ENCODE measurements at regions not wholly inside any gene's neighbourhood (a gene's known extent, or its start where the extent isn't known, plus 50 kb on each side); places are given as distances from the start of the nearest gene placed in this dataset.
"Not testable (repeated sequence)": the region's sequence is repeated elsewhere in the genome, so short reads cannot be mapped to it uniquely, and the experiment has no call there.

DNA sequence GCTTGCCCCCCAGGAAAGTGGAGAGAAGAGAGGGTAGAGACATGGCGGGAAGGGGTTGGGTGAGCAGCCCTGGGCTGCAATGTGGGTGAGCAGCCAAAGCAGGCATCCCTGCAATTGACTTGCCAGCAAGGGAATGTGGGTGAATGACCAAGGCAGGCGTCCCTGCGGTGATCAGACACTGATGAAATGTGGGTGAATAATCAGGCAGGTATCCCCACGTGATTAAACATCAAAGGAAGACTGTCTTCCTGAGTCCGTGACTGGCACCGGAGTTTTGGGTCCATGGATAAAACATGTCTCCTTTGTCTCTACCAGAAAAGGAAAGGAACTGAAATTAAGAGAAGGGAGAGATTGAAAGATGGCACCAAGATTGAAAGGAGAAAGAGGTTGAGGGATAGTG lies 109.9 kb upstream of the PPM1J start:
- TF ChIP-seq, protein P1, sequence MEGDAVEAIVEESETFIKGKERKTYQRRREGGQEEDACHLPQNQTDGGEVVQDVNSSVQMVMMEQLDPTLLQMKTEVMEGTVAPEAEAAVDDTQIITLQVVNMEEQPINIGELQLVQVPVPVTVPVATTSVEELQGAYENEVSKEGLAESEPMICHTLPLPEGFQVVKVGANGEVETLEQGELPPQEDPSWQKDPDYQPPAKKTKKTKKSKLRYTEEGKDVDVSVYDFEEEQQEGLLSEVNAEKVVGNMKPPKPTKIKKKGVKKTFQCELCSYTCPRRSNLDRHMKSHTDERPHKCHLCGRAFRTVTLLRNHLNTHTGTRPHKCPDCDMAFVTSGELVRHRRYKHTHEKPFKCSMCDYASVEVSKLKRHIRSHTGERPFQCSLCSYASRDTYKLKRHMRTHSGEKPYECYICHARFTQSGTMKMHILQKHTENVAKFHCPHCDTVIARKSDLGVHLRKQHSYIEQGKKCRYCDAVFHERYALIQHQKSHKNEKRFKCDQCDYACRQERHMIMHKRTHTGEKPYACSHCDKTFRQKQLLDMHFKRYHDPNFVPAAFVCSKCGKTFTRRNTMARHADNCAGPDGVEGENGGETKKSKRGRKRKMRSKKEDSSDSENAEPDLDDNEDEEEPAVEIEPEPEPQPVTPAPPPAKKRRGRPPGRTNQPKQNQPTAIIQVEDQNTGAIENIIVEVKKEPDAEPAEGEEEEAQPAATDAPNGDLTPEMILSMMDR (conservative IDR thresholded peaks at IDR 0.05; ENCODE audit: low read depth, low read length) = not testable (repeated sequence)
- not testable (repeated sequence) for TF ChIP-seq CEBPB (IDR thresholded peaks at IDR 0.05; ENCODE audit: low read depth, low read length); POLR2A (IDR thresholded peaks at IDR 0.05; ENCODE audit: low read depth, low read length); FOS (IDR thresholded peaks at IDR 0.05; ENCODE audit: low read depth, low read length); MAZ (IDR thresholded peaks at IDR 0.05; ENCODE audit: borderline replicate concordance, low read depth, low read length); BHLHE40 (IDR thresholded peaks at IDR 0.05; ENCODE audit: low read depth, low read length); MXI1 (IDR thresholded peaks at IDR 0.05; ENCODE audit: borderline replicate concordance, low read depth, low read length)
- TF ChIP-seq, protein P2, sequence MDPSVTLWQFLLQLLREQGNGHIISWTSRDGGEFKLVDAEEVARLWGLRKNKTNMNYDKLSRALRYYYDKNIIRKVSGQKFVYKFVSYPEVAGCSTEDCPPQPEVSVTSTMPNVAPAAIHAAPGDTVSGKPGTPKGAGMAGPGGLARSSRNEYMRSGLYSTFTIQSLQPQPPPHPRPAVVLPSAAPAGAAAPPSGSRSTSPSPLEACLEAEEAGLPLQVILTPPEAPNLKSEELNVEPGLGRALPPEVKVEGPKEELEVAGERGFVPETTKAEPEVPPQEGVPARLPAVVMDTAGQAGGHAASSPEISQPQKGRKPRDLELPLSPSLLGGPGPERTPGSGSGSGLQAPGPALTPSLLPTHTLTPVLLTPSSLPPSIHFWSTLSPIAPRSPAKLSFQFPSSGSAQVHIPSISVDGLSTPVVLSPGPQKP (IDR thresholded peaks at IDR 0.05; ENCODE audit: borderline replicate concordance, low read depth, low read length) = not testable (repeated sequence)
- TF ChIP-seq, protein P3, sequence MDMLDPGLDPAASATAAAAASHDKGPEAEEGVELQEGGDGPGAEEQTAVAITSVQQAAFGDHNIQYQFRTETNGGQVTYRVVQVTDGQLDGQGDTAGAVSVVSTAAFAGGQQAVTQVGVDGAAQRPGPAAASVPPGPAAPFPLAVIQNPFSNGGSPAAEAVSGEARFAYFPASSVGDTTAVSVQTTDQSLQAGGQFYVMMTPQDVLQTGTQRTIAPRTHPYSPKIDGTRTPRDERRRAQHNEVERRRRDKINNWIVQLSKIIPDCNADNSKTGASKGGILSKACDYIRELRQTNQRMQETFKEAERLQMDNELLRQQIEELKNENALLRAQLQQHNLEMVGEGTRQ (IDR thresholded peaks at IDR 0.05; ENCODE audit: low read depth, low read length) = not testable (repeated sequence)

Data from IMR-90 (cell line).